DMS114 treated with DMSO at 0.1 percent for 48 hours (cell line): ENCODE measurements at regions not wholly inside any gene's neighbourhood (a gene's known extent, or its start where the extent isn't known, plus 50 kb on each side); places are given as distances from the start of the nearest gene placed in this dataset.
A peak's percentile ranks its signal among the peaks of the same experiment; 100 is the strongest.

ENCODE experiments used
- DNase-seq: peaks from one replicate; lab custom pipeline; 2025; ENCODE audit not compliant: unreplicated experiment; lab: John Stamatoyannopoulos, UW

DNA sequence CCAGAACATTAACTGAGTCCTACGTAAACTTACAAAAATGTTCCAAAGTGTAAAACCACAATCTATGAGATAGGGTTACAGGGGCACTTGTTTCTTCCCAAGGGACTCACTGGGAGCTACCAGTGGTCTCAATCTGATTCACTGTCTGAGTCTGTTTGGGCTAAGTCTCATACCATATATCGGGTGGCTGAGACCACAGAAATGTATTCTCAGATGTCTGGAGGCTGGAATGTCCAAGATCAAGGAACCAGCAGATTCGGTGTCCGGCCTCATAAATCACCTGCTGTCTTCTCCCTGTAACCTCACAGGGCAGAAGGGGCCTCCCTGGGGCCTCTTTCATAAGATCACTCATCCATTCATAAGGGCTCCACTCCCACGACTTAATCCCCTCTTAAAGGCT, 616.3 kb upstream of the TMEM132C start:
- no peak for DNase-seq

DNA sequence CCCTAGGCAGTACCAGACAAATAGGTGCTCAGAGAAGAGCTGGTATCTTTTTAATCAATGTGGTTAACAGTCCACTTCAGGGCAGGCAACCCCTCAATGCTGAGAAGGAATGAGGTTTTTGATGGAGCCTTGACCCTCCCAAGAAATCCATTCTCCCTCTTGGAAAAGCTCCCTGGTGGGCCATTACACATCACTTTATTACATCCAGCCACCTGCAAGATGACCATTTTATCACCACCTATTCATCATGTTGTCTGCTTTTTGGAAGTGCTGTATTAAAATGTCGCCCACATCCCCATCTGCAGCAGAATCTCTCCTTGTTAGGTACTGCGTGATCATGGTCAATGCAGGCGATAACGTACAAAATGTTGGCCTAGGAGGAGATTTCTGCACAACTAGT, 614.7 kb upstream of the TMEM132C start:
- no peak for DNase-seq

DNA sequence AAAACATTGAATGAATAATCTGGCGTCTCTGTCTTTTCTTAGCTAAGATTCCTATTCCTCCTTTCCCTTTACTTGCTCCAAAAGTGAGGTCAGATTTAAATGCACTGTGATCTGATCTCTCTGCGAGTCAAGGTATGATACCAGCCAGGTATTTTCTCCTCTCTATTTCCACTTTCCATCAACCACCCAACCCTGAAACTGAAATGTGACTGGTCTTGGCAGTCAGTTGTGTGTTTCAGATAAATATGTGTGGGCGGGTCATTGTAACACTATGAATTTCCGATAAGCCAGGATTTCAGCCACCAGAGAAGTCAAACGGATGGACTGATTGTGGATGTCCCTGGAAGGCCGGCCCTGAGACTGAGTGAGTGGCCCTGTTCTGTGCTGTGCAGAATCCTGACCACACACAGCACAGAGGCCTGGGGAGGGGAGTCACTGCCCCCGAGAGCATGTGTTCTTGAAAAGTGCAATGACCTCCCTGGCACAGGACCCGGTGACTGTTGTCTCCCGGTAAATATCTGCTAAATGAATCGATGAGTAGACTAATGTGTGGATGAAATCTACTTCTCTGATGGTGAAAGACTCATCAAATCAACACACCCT, 612.5 kb upstream of the TMEM132C start:
- DNase-seq: no peak

DNA sequence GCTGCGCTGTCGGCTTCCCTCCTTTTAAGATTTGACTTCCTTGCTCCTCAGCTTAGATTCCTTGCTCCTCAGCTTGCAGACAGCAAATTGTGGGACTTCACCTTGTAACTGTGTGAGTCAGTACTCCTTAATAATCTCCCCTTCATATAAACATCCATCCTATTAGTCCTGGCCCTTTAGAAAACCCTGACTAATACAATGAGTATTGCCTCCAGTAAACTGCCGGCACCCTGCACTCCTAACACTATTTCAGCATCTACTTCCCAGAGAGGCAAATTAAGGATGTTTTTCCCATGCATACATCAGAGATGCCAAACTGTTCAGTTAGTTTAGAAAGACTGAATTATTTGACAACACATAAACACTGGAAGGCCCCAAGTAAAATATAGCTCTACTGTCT, 611.3 kb upstream of the TMEM132C start:
- no peak for DNase-seq

DNA sequence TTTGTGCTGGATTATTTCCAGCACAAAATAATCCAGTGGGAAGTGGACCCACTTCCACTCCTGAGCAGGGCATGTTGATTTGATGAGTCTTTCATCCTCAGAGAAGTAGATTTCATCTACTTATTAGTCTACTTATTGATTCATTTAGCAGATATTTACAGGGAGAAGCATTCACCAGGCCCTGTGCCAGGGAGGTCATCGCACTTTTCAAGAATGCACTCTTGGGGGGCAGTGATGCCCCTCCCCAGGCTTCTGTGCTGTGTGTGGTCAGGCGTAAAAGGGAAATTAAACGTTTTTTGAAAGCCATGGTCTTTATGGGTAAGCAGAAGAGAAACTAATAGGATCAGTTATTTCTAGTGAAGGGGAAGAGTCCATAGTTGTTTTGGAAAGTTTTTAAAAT, 610.7 kb upstream of the TMEM132C start:
- no peak for DNase-seq

DNA sequence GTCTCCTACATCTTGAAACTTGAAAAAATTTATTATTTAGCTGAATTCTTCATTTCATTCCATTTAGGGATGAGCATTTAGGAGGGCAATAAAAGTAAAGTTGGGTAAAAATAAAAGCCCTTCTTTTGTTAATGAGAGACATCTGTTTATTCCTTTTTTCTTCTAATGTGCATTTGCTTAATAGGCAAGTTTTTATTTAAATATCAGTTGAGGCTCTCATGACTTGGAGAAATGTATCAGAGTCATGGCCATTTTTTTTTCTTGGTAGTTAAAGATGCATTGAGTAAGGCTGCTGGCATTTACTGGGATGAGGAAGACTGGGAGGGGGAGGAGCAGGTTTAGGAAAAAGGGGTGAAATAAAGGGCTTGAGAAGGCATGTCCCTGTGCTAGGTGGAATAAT, 609.9 kb upstream of the TMEM132C start:
- DNase-seq: no peak

DNA sequence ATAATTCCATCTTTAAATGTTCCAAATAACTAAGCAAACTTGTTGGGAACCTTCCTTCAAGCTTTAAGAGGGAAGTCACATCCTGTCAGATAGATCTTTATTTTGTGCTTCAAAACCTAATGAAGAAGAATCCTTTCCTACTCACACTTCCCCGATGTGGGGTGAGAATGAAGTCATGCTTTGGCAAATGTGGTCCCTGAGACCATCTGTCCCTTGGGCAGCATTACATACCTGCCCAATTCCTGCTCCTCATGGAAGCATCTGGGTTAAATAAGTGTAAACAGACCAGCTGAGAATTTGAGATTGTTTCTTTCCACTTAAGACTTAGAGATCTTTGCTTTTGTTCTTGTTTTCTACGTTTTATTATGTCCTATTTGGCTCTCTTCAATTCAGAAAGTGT, 606.0 kb upstream of the TMEM132C start:
- no peak for DNase-seq

DNA sequence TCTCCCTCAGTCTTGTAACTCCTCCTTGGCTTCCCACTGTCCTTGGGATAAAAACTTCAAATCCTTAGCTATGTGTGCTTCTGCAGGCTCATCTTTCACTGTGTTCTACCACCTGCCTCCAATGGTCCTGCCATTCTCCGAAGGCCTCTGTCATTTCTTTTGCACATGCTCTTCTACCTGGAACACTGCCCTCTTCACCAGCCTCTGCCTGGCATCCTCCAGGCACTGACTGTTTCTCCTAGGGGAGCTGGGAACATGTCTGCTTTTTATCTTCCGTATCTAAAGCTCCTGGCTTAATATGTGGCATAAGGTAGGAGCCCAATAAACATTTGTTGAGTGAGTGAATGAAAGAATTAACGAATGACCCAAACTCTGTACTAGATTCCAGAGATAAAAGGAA, 603.3 kb upstream of the TMEM132C start:
- no peak for DNase-seq

DNA sequence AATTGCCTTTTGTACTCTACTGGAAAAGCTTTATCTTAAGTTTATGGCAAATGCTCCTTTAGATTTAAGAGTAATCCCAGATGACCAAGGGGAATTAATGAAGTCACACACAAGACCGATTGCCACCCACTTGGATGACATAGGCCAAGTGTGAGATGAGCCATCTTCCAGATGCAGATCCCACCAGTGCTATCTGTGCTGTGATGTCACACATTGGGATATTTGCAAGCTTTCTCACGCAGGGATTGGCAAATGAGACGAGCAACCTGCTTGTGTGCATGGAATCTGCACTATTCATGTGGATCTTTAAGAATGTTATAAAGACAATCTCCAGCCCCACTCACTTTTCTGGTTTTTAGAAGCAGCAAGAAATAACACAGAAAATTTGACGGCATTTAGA, 602.1 kb upstream of the TMEM132C start:
- no peak for DNase-seq

DNA sequence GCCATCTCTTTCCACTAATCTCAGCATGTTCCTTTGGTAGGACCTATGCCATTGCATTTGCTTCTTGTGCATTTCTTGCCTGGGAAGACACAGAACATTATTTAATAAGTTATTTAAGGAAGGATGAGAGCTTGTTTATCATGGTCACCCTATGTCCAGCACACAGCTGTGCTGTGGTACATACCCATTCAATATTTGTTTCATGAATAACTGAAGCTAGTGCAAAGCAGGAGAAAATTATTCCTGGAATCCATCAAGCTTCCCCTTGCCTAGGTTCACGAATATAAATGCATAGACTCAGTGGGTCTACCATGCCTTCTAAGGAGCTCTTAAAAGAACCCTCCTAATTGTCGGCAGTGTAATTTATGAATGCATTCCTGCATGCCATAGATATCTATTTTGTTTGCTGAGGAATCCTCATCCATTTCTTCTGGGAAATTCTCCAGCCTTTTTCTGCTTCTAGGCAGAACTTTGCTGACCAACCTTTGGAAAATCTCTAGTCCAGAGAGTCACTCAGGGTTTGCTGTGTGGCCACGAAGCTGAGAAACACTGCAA, 599.8 kb upstream of the TMEM132C start:
- DNase-seq: no peak

DNA sequence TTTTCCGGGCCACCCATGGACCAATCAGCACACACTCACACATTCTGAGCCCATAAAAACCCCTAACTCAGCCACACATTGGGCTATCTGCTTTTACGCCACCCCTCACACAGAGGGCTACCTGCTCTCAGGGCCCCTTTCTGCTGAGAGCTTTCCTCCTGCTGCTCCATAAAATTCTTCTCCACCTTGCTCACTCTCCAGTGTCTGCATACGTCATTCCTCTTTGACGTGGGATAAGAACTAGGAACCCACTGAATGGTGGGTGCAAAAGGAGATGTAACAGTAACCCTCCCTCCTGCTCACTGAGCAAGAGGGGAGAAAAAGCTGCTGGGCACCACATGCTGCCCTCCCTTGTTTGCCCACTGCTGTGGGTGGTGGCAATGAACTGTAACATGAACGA, 596.7 kb upstream of the TMEM132C start:
- DNase-seq: no peak

DNA sequence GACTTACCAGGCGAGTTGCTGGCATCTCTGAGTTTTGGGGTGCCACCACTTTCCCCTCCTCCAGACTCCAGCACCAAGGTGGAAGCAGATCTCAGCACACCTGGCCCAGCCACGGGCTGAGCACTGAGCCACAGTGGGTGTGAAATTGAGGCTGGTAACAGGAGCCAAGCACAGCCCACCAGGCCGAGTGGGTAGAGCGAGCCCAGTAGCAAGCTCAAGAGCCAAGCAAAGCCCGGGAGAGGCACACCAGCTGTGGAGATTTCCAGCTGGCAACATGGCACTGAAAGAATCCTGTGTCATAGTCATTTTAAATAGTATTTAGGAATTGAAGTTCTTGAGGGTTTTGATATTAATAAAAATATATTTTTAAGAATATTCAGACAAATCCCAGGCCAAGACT, 596.2 kb upstream of the TMEM132C start:
- no peak for DNase-seq

DNA sequence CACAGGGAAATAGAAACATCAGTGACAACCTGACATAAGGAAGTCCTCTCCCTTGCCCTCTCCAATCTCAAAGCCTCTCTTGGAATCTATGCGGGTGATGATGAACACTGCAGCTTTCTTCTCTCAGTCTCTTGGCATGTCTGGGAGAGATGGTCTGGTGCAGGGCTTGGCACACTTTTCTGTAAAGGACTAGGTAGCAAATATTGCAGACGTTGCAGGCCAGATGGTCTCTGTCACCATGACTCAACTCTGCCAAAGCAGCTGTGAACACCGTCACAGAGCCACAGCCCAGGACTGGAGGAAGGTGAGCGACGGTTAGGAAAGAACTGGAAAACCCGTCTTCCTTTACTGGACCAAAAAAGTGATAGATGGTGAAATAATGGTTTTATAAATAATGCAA, 591.0 kb upstream of the TMEM132C start:
- DNase-seq: no peak

DNA sequence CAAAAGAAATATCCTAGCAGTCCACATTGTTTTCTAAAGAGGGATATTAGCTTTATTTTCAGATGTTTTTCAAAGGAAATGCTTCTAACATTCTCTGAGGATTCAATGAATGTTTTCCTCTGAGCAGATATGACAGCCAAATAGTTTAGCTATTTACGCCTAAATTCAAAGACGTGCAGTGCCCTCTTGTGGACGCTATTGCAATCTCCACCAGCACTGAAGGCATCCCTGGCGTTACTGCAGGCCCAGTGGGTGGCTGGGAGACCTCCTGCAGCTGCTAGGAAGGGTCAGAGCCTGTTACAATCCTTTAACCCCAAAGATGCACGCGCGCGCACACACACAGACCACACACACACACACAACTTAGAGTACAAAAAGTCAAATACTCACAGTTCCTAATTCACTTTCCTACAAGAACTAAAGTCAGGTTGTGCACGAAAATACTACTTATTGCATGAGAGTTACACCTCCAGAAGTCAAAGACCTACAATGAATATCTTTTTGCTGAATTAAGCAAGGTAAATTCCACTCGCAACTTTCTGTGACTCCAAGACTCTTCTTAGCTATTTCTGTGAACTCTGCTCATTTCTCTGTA, 589.3 kb upstream of the TMEM132C start:
- DNase-seq: peak; percentile 65

DNA sequence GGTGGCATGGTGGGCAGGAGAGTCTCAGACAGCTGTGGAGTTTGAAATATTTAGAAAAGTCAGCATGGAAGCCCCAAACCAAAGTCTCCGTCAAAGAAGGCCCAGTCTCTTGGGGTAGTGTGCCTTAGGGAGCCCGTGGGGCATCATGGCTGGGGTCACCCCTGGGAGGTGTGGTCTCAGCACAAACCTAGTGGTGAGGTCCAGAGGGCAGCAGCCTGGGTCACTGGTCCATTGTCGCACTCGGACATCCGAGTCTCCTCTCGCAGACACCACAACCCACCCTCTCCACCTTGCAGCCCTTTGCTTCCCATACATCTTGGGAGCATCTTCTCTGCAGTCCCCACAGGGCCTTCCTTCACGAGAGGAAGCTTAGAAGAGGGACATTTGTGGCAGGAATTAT, 588.0 kb upstream of the TMEM132C start:
- no peak for DNase-seq

DNA sequence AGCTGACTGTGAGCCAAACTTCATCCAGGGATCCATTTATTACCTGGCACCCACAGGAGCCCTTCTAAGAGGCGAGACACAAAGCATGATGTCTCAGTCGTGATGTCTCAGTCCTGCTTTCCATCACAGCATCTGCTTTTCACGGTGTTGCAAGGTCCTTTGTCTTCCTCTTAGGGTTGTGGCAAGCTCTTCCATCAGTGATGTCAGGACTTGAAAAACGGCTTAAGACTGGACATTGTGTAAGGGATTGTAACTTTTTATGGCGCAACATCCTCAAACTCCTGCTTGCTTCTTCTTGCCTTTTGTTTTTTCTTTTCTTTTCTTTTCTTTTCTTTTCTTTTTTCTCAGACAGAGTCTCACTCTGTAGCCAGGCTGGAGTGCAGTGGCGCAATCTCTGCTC, 586.5 kb upstream of the TMEM132C start:
- DNase-seq: no peak

DNA sequence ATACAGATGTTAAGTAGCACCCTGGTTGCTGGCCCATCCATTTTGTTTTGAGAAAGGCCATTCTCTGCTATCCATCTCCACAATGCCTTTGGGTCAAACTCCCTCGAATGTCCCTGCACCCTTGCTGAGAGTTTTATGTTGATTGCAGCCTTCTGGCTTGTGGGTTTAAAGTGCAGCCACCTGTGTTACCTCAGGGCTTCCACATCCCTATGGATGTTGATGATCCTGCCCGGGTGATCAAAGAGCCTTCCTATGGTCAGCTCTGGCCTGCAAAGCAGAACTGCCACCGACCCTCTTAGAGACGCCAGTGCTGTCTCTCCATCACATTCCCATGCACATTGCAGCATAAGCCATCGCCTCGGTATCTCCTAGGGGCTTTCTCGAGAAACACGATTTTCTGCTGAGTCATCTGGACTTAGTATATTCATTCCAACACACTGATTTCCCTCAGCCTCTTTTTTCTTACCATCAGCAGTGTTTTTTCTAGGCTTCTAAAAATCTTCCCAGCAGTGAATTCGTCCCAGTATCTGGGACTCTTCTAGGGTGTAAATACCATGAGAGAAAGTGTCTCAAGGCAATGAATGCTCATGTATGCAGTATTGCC, 585.7 kb upstream of the TMEM132C start:
- no peak for DNase-seq

DNA sequence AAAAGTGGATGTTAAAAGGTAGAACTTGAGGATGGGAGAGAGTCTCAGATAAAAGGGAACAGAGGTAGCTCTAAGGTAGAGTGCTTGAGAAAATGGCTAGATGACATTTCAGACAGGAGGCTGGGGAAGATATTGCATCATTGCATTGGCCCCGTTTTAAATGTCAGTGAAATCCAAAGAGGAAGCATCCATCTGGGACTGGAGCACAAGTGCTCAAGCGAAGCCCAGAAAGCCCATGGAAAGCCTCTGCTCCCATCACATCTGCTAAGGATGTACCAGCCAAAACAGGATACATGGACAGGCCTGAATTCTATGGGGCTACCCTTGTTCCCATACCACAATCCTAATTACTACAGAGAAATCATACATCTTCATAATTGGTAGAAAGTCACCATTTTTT, 581.5 kb upstream of the TMEM132C start:
- DNase-seq: no peak

DNA sequence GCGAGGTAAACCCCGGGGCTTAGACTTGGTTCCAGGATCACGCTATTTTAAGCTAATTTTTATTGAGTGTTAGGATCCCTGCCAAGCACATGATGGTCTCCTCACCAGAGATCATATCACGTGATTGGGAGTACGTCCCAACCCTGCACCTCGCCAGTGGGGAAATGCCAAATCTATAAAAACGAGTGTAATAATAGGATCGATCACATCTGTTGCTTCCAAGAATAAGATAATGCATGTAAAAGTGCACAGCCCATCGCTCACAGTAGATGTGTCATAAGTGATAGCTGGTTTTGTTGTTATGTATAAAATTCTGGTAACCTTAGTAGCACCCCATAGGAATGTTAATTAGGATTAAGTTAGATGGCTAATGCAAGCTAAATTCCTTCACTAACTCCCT, 581.0 kb upstream of the TMEM132C start:
- no peak for DNase-seq

DNA sequence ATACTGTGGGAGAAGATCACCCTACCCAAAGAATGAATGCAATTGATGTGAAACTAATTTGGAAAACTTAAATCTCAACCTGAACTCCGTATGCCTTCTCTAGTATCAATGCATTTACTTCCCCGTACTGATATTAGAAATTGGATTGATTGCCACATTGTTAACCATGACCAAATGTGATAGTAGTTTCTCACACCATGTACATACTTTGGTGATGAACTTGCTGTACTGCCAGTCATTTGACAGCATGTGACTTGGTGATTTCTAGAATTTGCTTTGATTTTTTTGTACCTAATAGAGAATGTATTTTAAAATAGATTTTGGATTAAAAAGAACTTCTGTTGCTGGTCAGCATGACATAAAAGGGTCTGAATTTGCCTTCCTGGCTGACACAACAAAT, 579.8 kb upstream of the TMEM132C start:
- DNase-seq: no peak

DNA sequence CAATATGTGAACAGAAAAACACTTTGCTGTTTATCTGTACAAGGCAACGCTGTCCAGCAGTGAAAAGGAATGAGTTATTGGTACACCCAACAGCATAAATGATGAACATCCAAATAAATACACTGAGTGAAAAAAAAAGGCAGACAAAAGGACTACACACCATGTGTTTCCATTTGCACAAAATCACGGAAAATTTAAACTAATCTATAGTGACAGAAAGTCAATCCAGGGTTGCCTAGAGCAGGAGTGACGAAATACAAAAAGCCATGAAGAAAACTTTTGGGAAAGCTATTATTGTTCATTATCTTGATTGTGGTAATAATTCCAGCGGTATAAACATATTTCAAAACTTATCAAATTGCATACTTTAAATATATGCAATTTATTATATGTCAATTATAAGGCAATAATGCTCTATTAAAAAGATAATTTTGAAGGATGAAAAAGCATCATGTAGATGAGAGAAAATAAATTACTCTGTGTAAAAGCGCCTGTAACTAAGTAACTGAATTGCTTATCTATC, 578.0 kb upstream of the TMEM132C start:
- DNase-seq: no peak

DNA sequence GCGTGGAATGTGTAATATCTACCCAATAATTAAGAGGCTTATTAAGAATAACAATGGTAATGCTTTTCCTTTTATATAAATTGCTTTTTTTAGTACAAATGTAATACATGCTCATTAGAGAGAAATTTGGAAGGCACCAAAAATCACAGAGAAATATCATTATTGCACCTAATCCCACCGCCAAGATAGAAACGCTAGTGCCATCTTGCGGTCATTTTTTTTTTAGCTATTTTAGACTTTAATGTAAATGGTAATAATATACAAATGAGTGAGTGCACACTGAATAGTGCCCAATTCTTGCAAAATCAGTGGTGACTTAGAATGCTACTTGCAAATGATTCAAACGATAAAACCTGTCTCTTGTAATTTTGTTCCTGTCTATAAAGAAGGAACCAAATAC, 576.8 kb upstream of the TMEM132C start:
- no peak for DNase-seq
